ENCODE measurements at regions not wholly inside any gene's neighbourhood (a gene's known extent, or its start where the extent isn't known, plus 50 kb on each side); places are given as distances from the start of the nearest gene placed in this dataset.

- no peak overlapping the region for H3K9ac ChIP-seq (ENCODE audit: low read length)
- H4K12ac ChIP-seq (ENCODE audit: low read depth, low read length): no peak overlapping the region
- H3K4me2 ChIP-seq (ENCODE audit: low read length): no peak overlapping the region
- H3K9me3 ChIP-seq (ENCODE audit: insufficient read depth, low read depth, low read length): no peaks in the 10 kb centered on the region
- no peak overlapping the region for H4K91ac ChIP-seq (ENCODE audit: low read depth, low read length)
- H3K79me2 ChIP-seq (ENCODE audit: control insufficient read depth, insufficient read depth, low read length, poor library complexity): no peaks in the 10 kb centered on the region
- H2BK120ac ChIP-seq (ENCODE audit: insufficient read depth, low read length, poor library complexity): no peak overlapping the region
- no peaks in the 10 kb centered on the region for H3K27me3 ChIP-seq (ENCODE audit: insufficient read depth, low read length)
- no peak overlapping the region for H4K8ac ChIP-seq (ENCODE audit: low read depth, low read length)
- H3K14ac ChIP-seq (ENCODE audit: low read length): no peak overlapping the region
- H3K36me3 ChIP-seq (ENCODE audit: control insufficient read depth in 1 of 2, insufficient read depth in 2 of 2, low read length in 2 of 2): no peaks in the 10 kb centered on the region
- no peak overlapping the region for H2BK12ac ChIP-seq (ENCODE audit: low read length)
- H3K4ac ChIP-seq (ENCODE audit: low read depth, low read length): no peak overlapping the region
- no peak overlapping the region for H2AK5ac ChIP-seq (ENCODE audit: low read length)
- H3K23ac ChIP-seq (ENCODE audit: low read length): no peak overlapping the region
- no peak overlapping the region for H2BK5ac ChIP-seq (ENCODE audit: low read depth, low read length, poor library complexity)
- H3K4me3 ChIP-seq (ENCODE audit: low read depth, low read length): no peak overlapping the region
- H3K18ac ChIP-seq (ENCODE audit: low read length): no peak overlapping the region
- H2AFZ ChIP-seq (ENCODE audit: insufficient read depth, low read length, poor library complexity): no peak overlapping the region
- H3K27ac ChIP-seq (ENCODE audit: low read depth, low read length): no peak overlapping the region
- H3K79me1 ChIP-seq (ENCODE audit: low read length): no peaks in the 10 kb centered on the region
- WGBS (ENCODE audit: extremely low coverage, insufficient coverage, insufficient read length): no CpG with 5 or more reads among the region's 5 CpGs
- no peaks in the 10 kb centered on the region for H3K4me1 ChIP-seq (ENCODE audit: control insufficient read depth in 1 of 2, insufficient read depth in 2 of 2, low read length in 2 of 2)
- DNase-seq: no peak
These were observed 173.4 kb downstream of the SERPINI1 start for GRCh38 chr3:167908746-167909503.

GRCh38 chr3:167908221-167908620, 172.7 kb downstream of the SERPINI1 start:
- Histone ChIP-seq H2BK5ac (ENCODE audit: low read depth, low read length, poor library complexity) (no peak overlapping the region), H3K27ac (ENCODE audit: low read depth, low read length) (no peak overlapping the region), H2BK12ac (ENCODE audit: low read length) (no peak overlapping the region), H4K91ac (ENCODE audit: low read depth, low read length) (no peak overlapping the region), H3K36me3 (ENCODE audit: control insufficient read depth in 1 of 2, insufficient read depth in 2 of 2, low read length in 2 of 2) (no peaks in the 10 kb centered on the region), H3K4me1 (ENCODE audit: control insufficient read depth in 1 of 2, insufficient read depth in 2 of 2, low read length in 2 of 2) (no peaks in the 10 kb centered on the region), H4K12ac (ENCODE audit: low read depth, low read length) (no peak overlapping the region), H3K4me3 (ENCODE audit: low read depth, low read length) (no peak overlapping the region), H3K27me3 (ENCODE audit: insufficient read depth, low read length) (no peaks in the 10 kb centered on the region), H3K79me1 (ENCODE audit: low read length) (no peaks in the 10 kb centered on the region), H3K4ac (ENCODE audit: low read depth, low read length) (no peak overlapping the region), H3K9ac (ENCODE audit: low read length) (no peak overlapping the region), H2BK120ac (ENCODE audit: insufficient read depth, low read length, poor library complexity) (no peak overlapping the region), H3K79me2 (ENCODE audit: control insufficient read depth, insufficient read depth, low read length, poor library complexity) (no peaks in the 10 kb centered on the region), H3K4me2 (ENCODE audit: low read length) (no peak overlapping the region), H2AFZ (ENCODE audit: insufficient read depth, low read length, poor library complexity) (no peak overlapping the region), H3K14ac (ENCODE audit: low read length) (no peak overlapping the region), H3K23ac (ENCODE audit: low read length) (no peak overlapping the region), H3K9me3 (ENCODE audit: insufficient read depth, low read depth, low read length) (no peaks in the 10 kb centered on the region), H4K8ac (ENCODE audit: low read depth, low read length) (no peak overlapping the region), H3K18ac (ENCODE audit: low read length) (no peak overlapping the region), H2AK5ac (ENCODE audit: low read length) (no peak overlapping the region)
- no peak for DNase-seq
- no CpG with 5 or more reads among the region's 4 CpGs for WGBS (ENCODE audit: extremely low coverage, insufficient coverage, insufficient read length)

- H2AFZ ChIP-seq (ENCODE audit: insufficient read depth, low read length, poor library complexity): no peak overlapping the region
- H3K4me1 ChIP-seq (ENCODE audit: control insufficient read depth in 1 of 2, insufficient read depth in 2 of 2, low read length in 2 of 2): no peaks in the 10 kb centered on the region
- no peaks in the 10 kb centered on the region for H3K27me3 ChIP-seq (ENCODE audit: insufficient read depth, low read length)
- no CpG with 5 or more reads among the region's 1 CpG for WGBS (ENCODE audit: extremely low coverage, insufficient coverage, insufficient read length)
- no peak overlapping the region for H2BK12ac ChIP-seq (ENCODE audit: low read length)
- no peak overlapping the region for H3K4me3 ChIP-seq (ENCODE audit: low read depth, low read length)
- H4K8ac ChIP-seq (ENCODE audit: low read depth, low read length): no peak overlapping the region
- no peak overlapping the region for H3K23ac ChIP-seq (ENCODE audit: low read length)
- H2AK5ac ChIP-seq (ENCODE audit: low read length): no peak overlapping the region
- H2BK120ac ChIP-seq (ENCODE audit: insufficient read depth, low read length, poor library complexity): no peak overlapping the region
- DNase-seq: no peak
- H3K79me2 ChIP-seq (ENCODE audit: control insufficient read depth, insufficient read depth, low read length, poor library complexity): no peaks in the 10 kb centered on the region
- H3K9ac ChIP-seq (ENCODE audit: low read length): no peak overlapping the region
- H4K91ac ChIP-seq (ENCODE audit: low read depth, low read length): no peak overlapping the region
- no peak overlapping the region for H3K27ac ChIP-seq (ENCODE audit: low read depth, low read length)
- H3K36me3 ChIP-seq (ENCODE audit: control insufficient read depth in 1 of 2, insufficient read depth in 2 of 2, low read length in 2 of 2): no peaks in the 10 kb centered on the region
- no peak overlapping the region for H3K4ac ChIP-seq (ENCODE audit: low read depth, low read length)
- H3K79me1 ChIP-seq (ENCODE audit: low read length): no peaks in the 10 kb centered on the region
- H3K4me2 ChIP-seq (ENCODE audit: low read length): no peak overlapping the region
- no peak overlapping the region for H4K12ac ChIP-seq (ENCODE audit: low read depth, low read length)
- no peak overlapping the region for H3K14ac ChIP-seq (ENCODE audit: low read length)
- no peaks in the 10 kb centered on the region for H3K9me3 ChIP-seq (ENCODE audit: insufficient read depth, low read depth, low read length)
- H3K18ac ChIP-seq (ENCODE audit: low read length): no peak overlapping the region
- no peak overlapping the region for H2BK5ac ChIP-seq (ENCODE audit: low read depth, low read length, poor library complexity)
These were observed 165.6 kb downstream of the SERPINI1 start for GRCh38 chr3:167901138-167901537.

- no CpG with 5 or more reads among the region's 3 CpGs for WGBS (ENCODE audit: extremely low coverage, insufficient coverage, insufficient read length)
- H2AK5ac ChIP-seq (ENCODE audit: low read length): no peak overlapping the region
- no peaks in the 10 kb centered on the region for H3K36me3 ChIP-seq (ENCODE audit: control insufficient read depth in 1 of 2, insufficient read depth in 2 of 2, low read length in 2 of 2)
- H3K4me2 ChIP-seq (ENCODE audit: low read length): no peak overlapping the region
- no peaks in the 10 kb centered on the region for H3K79me1 ChIP-seq (ENCODE audit: low read length)
- H3K4me3 ChIP-seq (ENCODE audit: low read depth, low read length): no peak overlapping the region
- no peak overlapping the region for H4K91ac ChIP-seq (ENCODE audit: low read depth, low read length)
- no peak overlapping the region for H2BK120ac ChIP-seq (ENCODE audit: insufficient read depth, low read length, poor library complexity)
- H3K9ac ChIP-seq (ENCODE audit: low read length): no peak overlapping the region
- H3K23ac ChIP-seq (ENCODE audit: low read length): no peak overlapping the region
- no peak overlapping the region for H4K8ac ChIP-seq (ENCODE audit: low read depth, low read length)
- H3K9me3 ChIP-seq (ENCODE audit: insufficient read depth, low read depth, low read length): no peaks in the 10 kb centered on the region
- DNase-seq: no peak
- H3K14ac ChIP-seq (ENCODE audit: low read length): no peak overlapping the region
- no peak overlapping the region for H2BK5ac ChIP-seq (ENCODE audit: low read depth, low read length, poor library complexity)
- H2BK12ac ChIP-seq (ENCODE audit: low read length): no peak overlapping the region
- H2AFZ ChIP-seq (ENCODE audit: insufficient read depth, low read length, poor library complexity): no peak overlapping the region
- no peaks in the 10 kb centered on the region for H3K4me1 ChIP-seq (ENCODE audit: control insufficient read depth in 1 of 2, insufficient read depth in 2 of 2, low read length in 2 of 2)
- no peaks in the 10 kb centered on the region for H3K27me3 ChIP-seq (ENCODE audit: insufficient read depth, low read length)
- H3K18ac ChIP-seq (ENCODE audit: low read length): no peak overlapping the region
- H3K4ac ChIP-seq (ENCODE audit: low read depth, low read length): no peak overlapping the region
- no peaks in the 10 kb centered on the region for H3K79me2 ChIP-seq (ENCODE audit: control insufficient read depth, insufficient read depth, low read length, poor library complexity)
- no peak overlapping the region for H3K27ac ChIP-seq (ENCODE audit: low read depth, low read length)
- no peak overlapping the region for H4K12ac ChIP-seq (ENCODE audit: low read depth, low read length)
These were observed 163.6 kb downstream of the SERPINI1 start for GRCh38 chr3:167899093-167899492.
